ENCODE measurements at regions not wholly inside any gene's neighbourhood (a gene's known extent, or its start where the extent isn't known, plus 50 kb on each side); places are given as distances from the start of the nearest gene placed in this dataset.
A peak's percentile ranks its signal among the peaks of the same experiment; 100 is the strongest.
"Not testable (repeated sequence)": the region's sequence is repeated elsewhere in the genome, so short reads cannot be mapped to it uniquely, and the experiment has no call there.

- H3K27me3 Mint-ChIP-seq; H3K36me3 Mint-ChIP-seq (ENCODE audit: low read depth); H3K9me3 Mint-ChIP-seq; DNase-seq: not testable (repeated sequence)
- peak overlapping the region; percentile 77 for H3K27ac Mint-ChIP-seq
- peaks cover 12% of the 10 kb centered on the region for H3K4me1 Mint-ChIP-seq
- H3K4me3 Mint-ChIP-seq = peak overlapping the region; percentile 53
- peak; percentile 69 for ATAC-seq
Observed at GRCh38 chr1:146409116-146409801, 180.4 kb upstream of the NOTCH2NLA start.

GRCh38 chr1:146401281-146401825 lies 172.5 kb upstream of the NOTCH2NLA start:
- H3K9me3 Mint-ChIP-seq; H3K36me3 Mint-ChIP-seq (ENCODE audit: low read depth); DNase-seq; H3K27me3 Mint-ChIP-seq: not testable (repeated sequence)
- ATAC-seq = peak; percentile 93
- peaks cover 25% of the 10 kb centered on the region for H3K4me1 Mint-ChIP-seq
- peak overlapping the region; percentile 74 for H3K27ac Mint-ChIP-seq
- H3K4me3 Mint-ChIP-seq = peak overlapping the region; percentile 11

- not testable (repeated sequence) for H3K27me3 Mint-ChIP-seq; H3K9me3 Mint-ChIP-seq; ATAC-seq; DNase-seq; H3K36me3 Mint-ChIP-seq (ENCODE audit: low read depth); H3K4me3 Mint-ChIP-seq
- peaks cover 25% of the 10 kb centered on the region for H3K4me1 Mint-ChIP-seq
- peak overlapping the region; percentile 74 for H3K27ac Mint-ChIP-seq
Observed at GRCh38 chr1:146400173-146401121, 171.6 kb upstream of the NOTCH2NLA start.

GRCh38 chr1:146399225-146399624 lies 170.4 kb upstream of the NOTCH2NLA start:
- ATAC-seq; H3K4me3 Mint-ChIP-seq; H3K9me3 Mint-ChIP-seq; H3K36me3 Mint-ChIP-seq (ENCODE audit: low read depth); H3K27me3 Mint-ChIP-seq; DNase-seq: not testable (repeated sequence)
- Mint-ChIP-seq H3K4me1 (peaks cover 25% of the 10 kb centered on the region), H3K27ac (peak overlapping the region; percentile 60)

GRCh38 chr1:146396801-146397200 lies 168.0 kb upstream of the NOTCH2NLA start:
- H3K27ac Mint-ChIP-seq; H3K27me3 Mint-ChIP-seq; H3K4me3 Mint-ChIP-seq; ATAC-seq; H3K36me3 Mint-ChIP-seq (ENCODE audit: low read depth); H3K9me3 Mint-ChIP-seq; DNase-seq: not testable (repeated sequence)
- H3K4me1 Mint-ChIP-seq = peaks cover 23% of the 10 kb centered on the region

- not testable (repeated sequence) for ATAC-seq; H3K27ac Mint-ChIP-seq; DNase-seq; H3K36me3 Mint-ChIP-seq (ENCODE audit: low read depth); H3K27me3 Mint-ChIP-seq; H3K9me3 Mint-ChIP-seq; H3K4me3 Mint-ChIP-seq
- H3K4me1 Mint-ChIP-seq = peaks cover 17% of the 10 kb centered on the region
Observed at GRCh38 chr1:146396242-146396641, 167.4 kb upstream of the NOTCH2NLA start.

GRCh38 chr1:146393796-146394195 lies 165.0 kb upstream of the NOTCH2NLA start:
- H3K36me3 Mint-ChIP-seq (ENCODE audit: low read depth); ATAC-seq; H3K27ac Mint-ChIP-seq; DNase-seq; H3K4me3 Mint-ChIP-seq; H3K27me3 Mint-ChIP-seq; H3K4me1 Mint-ChIP-seq; H3K9me3 Mint-ChIP-seq: not testable (repeated sequence)

- not testable (repeated sequence) for H3K27me3 Mint-ChIP-seq; H3K9me3 Mint-ChIP-seq; ATAC-seq; DNase-seq; H3K27ac Mint-ChIP-seq; H3K4me3 Mint-ChIP-seq; H3K4me1 Mint-ChIP-seq; H3K36me3 Mint-ChIP-seq (ENCODE audit: low read depth)
Observed at GRCh38 chr1:146393154-146393553, 164.3 kb upstream of the NOTCH2NLA start.

- H3K36me3 Mint-ChIP-seq (ENCODE audit: low read depth) = not testable (repeated sequence)
Observed at GRCh38 chr1:146389178-146389577, 160.4 kb upstream of the NOTCH2NLA start.

GRCh38 chr1:146387750-146388469 lies 159.1 kb upstream of the NOTCH2NLA start:
- DNase-seq; ATAC-seq; H3K27me3 Mint-ChIP-seq; H3K9me3 Mint-ChIP-seq; H3K36me3 Mint-ChIP-seq (ENCODE audit: low read depth): not testable (repeated sequence)
- peak overlapping the region; percentile 100 for H3K27ac Mint-ChIP-seq
- peaks cover 12% of the 10 kb centered on the region for H3K4me1 Mint-ChIP-seq
- H3K4me3 Mint-ChIP-seq = peak overlapping the region; percentile 83

More at GRCh38 chr1:146389178-146389577, 160.4 kb upstream of the NOTCH2NLA start:
- ATAC-seq, H3K27ac Mint-ChIP-seq, H3K9me3 Mint-ChIP-seq, DNase-seq, H3K27me3 Mint-ChIP-seq, H3K4me3 Mint-ChIP-seq: not testable (repeated sequence)
- H3K4me1 Mint-ChIP-seq = peaks cover 12% of the 10 kb centered on the region

GRCh38 chr1:146386851-146387749 lies 158.3 kb upstream of the NOTCH2NLA start:
- Mint-ChIP-seq H3K27ac (peak overlapping the region; percentile 100), H3K4me1 (peaks cover 12% of the 10 kb centered on the region), H3K4me3 (peak overlapping the region; percentile 83)
- ATAC-seq (peak; percentile 88), DNase-seq (peak; percentile 77)
- H3K9me3 Mint-ChIP-seq; H3K36me3 Mint-ChIP-seq (ENCODE audit: low read depth); H3K27me3 Mint-ChIP-seq: not testable (repeated sequence)

- peaks cover 18% of the 10 kb centered on the region for H3K4me1 Mint-ChIP-seq
- not testable (repeated sequence) for H3K27ac Mint-ChIP-seq; ATAC-seq; H3K27me3 Mint-ChIP-seq; H3K36me3 Mint-ChIP-seq (ENCODE audit: low read depth); H3K4me3 Mint-ChIP-seq; H3K9me3 Mint-ChIP-seq; DNase-seq
Observed at GRCh38 chr1:146381196-146381595, 152.4 kb upstream of the NOTCH2NLA start.

GRCh38 chr1:146376708-146377496 lies 148.1 kb upstream of the NOTCH2NLA start:
- not testable (repeated sequence) for H3K36me3 Mint-ChIP-seq (ENCODE audit: low read depth); H3K27me3 Mint-ChIP-seq; H3K9me3 Mint-ChIP-seq
- peak overlapping the region; percentile 99 for H3K27ac Mint-ChIP-seq
- ATAC-seq (peak; percentile 98), DNase-seq (peak; percentile 80)
- H3K4me3 Mint-ChIP-seq = peak overlapping the region; percentile 70
- peaks cover 26% of the 10 kb centered on the region for H3K4me1 Mint-ChIP-seq

All from activated naive CD8-positive, alpha-beta T cell treated with anti-CD3 and anti-CD28 coated beads, Interleukin-2, amount 50 U/mL, for 24 hours (primary cell).